Midbrain (tissue), 1 donor: ENCODE measurements at regions not wholly inside any gene's neighbourhood (a gene's known extent, or its start where the extent isn't known, plus 50 kb on each side); places are given as distances from the start of the nearest gene placed in this dataset.

Experiments used
- DNase-seq: peaks from one replicate; lab custom pipeline; 2025; lab: John Stamatoyannopoulos, UW

DNA sequence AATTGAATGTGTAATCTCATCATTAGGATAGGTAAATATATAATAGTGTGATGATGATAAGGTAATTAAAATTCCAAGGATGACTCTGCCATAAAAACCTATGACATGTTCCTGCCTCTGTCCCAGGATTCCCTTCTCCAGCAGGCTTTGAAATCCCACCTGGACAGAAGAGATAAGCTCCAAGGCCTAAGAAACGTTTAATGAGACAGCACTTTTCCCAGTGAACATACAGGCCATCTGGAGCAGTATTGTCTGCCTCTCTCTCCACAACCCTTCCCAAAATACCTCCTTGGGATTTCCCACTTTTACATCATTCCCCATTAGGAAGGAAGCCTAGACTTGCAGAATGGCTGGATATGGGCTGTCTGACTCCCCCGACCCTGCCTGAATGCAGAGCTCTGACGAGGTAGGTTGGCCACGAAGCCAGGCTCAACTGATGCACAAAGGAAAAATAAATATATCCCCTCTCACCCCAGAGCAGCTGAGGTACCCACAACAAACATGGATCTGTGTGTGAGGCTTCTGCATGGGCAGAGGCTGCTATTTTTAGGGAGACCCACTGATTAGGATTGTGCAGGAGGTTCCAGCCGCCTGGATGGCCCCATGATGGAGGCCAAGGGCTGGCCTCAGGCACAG is 71.0 kb downstream of the TMPRSS5 start:
- no peak for DNase-seq

GRCh38 chr11:113632981-113633380 is 73.1 kb downstream of the TMPRSS5 start:
- DNase-seq, result no peak

- no peak for DNase-seq
These were observed 76.5 kb downstream of the TMPRSS5 start for GRCh38 chr11:113629562-113629961.

GRCh38 chr11:113628912-113629311 is 77.2 kb downstream of the TMPRSS5 start:
- no peak for DNase-seq

GRCh38 chr11:113627946-113628345 is 78.2 kb downstream of the TMPRSS5 start:
- DNase-seq, result no peak

DNA sequence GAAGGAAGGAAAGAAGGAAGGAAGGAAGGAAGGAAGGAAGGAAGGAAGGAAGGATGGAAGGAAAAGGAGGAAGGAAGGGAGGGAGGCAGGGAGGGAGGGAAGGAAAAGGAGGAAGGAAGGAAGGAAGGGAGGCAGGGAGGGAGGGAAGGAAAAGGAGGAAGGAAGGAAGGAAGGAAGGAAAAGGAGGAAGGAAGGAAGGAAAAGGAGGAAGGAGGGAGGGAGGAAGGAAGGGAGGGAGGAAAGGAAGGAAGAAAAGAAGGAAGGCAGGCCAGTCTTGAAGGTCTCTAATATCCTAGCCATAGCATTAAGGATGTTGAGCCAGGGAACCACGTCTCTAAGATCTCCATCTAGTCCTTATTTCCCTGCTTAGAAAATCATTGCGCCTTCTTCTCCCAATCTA is 78.8 kb downstream of the TMPRSS5 start:
- DNase-seq, result no peak

DNA sequence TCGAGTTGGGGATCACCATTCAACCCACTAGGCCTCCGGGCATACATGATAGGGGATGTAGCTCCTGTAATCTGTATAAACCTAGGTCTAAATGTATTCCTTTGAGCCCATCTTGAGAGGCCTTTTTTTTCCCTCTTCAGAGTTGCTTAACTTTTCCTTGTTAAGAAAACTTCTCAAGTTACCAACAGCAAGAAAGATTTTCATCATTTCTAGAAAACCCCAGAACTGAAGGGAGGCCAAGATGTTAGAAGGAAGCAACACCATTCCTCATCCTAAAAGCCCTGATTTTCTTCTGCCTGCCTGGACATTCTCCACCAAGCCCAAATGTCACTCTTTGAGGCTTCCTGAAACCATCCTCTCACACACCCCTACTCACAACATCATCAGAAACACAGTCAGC is 79.4 kb downstream of the TMPRSS5 start:
- DNase-seq, result no peak

GRCh38 chr11:113623114-113623513 is 83.0 kb downstream of the TMPRSS5 start:
- DNase-seq, result no peak

- DNase-seq, result no peak
These were observed 87.7 kb downstream of the TMPRSS5 start for GRCh38 chr11:113618360-113618759.

- no peak for DNase-seq
These were observed 90.3 kb downstream of the TMPRSS5 start for GRCh38 chr11:113615773-113616172.

DNA sequence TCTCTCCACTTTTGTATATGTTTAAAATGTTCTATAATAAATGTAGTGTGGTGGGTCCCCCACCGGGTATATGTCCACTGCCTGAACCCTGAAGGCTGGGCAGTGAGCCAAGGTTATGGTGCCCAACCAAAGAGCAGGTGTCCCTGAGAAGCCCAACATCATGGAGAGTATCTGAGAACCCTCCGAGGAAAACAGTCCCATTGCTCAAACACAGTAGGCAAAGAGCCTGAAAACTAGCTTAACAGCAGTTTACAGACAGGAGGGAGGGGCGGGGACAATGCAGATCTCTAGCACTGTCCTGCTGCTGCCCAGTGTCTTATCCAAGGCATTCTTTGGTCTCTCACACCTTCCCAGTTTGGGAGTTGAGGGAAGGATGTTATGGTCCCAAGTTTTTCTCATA is 91.0 kb downstream of the TMPRSS5 start:
- DNase-seq, result no peak

GRCh38 chr11:113614097-113614496 is 92.0 kb downstream of the TMPRSS5 start:
- DNase-seq, result no peak

DNA sequence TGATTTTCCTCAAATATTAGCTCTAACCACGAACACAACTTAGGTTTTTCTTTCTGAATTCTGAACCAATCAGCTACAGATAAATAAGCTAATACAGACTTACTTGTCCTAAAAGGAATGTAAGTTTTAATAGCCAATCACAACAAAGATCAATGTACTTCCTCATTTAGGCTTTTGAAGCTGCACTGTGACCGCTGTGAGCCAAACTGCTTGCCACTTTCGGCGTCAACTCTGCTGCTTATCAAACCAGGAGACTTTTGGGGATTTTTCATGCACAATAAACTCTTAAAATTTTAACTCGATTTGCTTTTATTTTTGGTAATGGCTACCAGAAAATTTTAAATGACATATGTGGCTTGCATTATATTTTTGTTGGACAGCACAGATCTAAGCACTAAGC is 92.5 kb downstream of the TMPRSS5 start:
- no peak for DNase-seq

DNA sequence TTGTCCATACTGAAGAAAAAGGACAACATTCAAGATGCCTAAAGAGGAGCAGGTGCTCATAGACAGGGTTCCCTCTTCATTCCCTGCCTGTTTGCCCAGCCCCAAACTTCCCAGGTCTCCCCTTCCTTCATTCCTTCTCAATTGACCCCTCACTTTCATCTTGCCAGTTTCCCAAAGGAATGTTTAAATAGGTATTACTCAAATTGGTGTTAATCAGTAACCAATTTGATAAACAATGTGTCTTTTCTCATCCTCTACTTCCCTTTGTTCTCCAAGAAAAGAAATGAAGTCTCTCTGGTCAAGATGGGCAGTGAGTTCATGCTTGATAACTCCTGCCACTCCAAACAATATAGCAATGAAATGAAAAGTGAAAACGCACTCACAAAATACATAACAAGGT is 101.9 kb downstream of the TMPRSS5 start:
- DNase-seq, result no peak

GRCh38 chr11:113603277-113604059 is 102.6 kb downstream of the TMPRSS5 start:
- DNase-seq, result peak; percentile 80

DNA sequence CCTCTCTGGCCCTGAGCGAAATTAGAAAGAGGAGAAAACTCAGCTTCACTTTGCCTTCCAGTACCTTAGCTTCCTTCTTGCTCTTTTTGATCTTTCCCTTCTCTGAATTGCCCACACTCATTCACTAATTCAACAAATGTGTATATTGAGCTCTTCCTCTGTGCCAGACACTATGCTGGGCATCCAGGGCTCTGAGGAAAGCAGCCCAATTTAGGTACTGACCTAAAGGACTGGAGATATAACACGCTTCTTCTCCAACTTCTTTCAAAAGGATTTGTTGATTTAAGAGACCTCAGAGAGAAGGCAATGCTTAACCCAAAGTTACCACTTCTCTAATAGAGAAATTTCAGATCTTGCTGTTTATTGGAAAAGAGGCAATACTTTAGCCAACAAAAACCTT is 103.6 kb downstream of the TMPRSS5 start:
- DNase-seq, result no peak

GRCh38 chr11:113596658-113597057 is 109.5 kb downstream of the TMPRSS5 start:
- DNase-seq, result no peak

- DNase-seq, result no peak
These were observed 110.1 kb downstream of the TMPRSS5 start for GRCh38 chr11:113595810-113596594.

DNA sequence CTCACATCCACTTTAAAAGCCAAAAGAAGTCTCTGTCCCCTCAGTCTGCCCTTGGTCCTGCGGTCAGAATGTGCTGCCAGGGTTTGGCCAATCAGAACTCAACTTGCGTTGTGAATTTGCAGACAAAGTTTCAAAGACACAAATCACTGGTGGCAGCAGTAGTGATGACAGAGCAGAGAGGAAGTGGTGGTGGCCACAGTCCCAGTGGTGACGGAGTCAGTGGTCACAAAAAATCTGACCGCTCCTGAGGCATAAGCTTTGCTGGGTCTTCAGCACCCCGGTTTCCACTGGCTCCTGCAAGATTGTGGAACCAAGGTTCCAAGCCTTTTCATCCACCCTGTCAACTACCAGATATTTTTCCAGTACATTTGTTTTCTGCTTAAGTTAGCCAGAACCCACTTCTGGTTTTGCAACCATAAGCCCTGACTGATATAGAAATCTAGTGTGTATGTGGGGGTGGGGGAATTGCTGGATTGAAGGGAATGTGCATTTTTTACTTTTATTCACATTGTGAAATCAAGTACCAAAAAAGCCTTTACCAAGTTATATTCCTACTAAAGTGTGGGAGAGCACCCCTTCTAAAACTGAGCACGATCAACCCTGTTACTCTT is 112.3 kb downstream of the TMPRSS5 start:
- no peak for DNase-seq

GRCh38 chr11:113591117-113591516 is 115.0 kb downstream of the TMPRSS5 start:
- no peak for DNase-seq

GRCh38 chr11:113587308-113587739 is 112.1 kb upstream of the DRD2 start:
- DNase-seq, result no peak

DNA sequence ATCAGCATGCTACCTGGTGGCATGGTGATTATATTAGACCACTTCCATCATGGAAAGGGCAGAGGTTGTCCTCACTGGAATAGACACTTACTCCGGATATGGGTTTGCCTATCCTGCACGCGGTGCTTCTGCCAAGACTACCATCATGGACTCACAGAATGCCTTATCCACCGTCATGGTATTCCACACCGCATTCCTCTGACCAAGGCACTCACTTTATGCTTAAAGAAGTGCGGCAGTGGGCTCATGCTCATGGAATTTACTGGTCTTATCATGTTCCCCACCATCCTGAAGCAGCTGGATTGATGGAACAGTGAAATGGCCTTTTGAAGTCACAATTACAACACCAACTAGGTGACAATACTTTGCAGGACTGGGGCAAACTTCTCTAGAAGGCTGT is 109.2 kb upstream of the DRD2 start:
- no peak for DNase-seq
